Eye (tissue), 1 donor: ENCODE measurements at regions not wholly inside any gene's neighbourhood (a gene's known extent, or its start where the extent isn't known, plus 50 kb on each side); places are given as distances from the start of the nearest gene placed in this dataset.
A peak's percentile ranks its signal among the peaks of the same experiment; 100 is the strongest.

Source experiments
- DNase-seq: peaks from one replicate; pipeline ENCODE4 v3.0.0-alpha.2; 2015

DNA sequence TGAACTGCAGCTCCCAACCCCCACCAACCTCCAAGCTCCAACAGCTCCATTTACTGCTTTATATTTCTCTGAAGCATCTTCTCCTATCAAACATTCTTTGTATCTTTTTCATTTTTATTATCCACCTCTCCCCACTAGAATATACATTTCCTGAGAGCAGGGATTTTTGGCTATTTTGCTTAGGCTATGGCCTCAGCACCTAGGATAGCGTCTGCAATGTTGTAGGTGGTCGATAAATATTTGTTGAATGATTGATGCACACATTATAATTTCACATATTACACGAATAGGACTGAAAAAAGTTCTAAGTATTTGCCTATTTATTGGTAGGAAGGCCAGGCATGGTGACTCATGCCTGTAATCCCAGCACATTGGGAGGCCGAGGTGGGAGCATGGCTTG, 658.7 kb upstream of the DIPK2B start:
- DNase-seq: no peak

- no peak for DNase-seq
Observed at GRCh38 chrX:45852884-45853283, 652.2 kb upstream of the DIPK2B start.

DNA sequence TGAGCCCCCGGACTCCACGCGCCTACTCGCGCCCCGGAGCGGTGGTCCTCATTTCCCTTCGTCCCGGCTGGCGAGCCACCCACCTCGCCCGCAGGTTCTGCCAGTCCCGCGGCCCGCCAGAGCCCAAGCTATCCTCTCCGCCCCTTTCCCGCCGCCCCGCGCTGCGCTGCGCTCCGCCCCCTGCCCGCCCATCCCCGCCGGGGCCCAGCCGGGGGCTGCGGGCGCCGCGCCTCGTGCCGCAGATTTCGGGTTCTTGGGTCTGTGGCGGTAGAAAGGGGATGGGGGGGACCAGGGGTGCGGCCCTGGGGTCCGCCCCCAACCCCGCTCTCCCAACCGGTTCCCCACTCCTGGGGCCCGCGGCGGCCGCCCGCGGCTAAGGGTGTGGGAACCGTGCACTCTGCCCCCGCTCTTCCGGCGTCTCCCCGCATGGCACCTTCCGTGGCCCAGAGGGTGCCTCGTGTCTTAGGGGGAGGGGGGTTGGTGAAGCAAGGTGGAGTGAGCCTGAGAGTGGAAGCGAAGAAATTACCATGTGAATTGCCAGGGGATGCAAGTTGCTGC, 650.8 kb upstream of the DIPK2B start:
- peak; percentile 60 for DNase-seq

GRCh38 chrX:45850775-45851433, 650.2 kb upstream of the DIPK2B start:
- peak; percentile 68 for DNase-seq

DNA sequence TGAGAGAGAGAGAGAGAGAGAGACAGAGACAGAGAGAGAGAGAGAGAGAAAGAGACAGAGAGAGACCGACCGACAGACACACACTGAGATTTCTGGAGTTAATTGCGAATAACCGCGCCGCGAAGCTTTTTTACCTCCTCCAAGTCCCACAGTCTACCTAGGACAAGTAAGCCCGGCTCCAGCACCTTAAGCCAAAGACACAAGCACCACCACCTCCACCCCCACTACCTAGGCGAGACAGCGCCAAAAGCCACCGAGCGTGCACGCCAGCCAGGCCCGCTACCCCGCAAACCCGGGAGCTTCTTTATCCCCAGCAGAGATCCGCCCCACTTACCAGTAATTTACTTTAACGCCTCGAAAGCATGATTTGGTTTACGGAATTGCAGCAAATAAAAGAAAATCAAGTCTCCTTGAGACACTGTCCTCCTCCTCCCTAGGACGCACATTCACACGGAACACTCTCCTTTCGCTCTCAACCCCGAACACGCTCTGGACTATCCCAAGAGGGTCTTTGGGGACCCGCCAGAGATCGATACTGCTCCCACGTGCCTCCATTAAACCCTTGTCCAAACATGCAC, 649.6 kb upstream of the DIPK2B start:
- peak; percentile 39 for DNase-seq

DNA sequence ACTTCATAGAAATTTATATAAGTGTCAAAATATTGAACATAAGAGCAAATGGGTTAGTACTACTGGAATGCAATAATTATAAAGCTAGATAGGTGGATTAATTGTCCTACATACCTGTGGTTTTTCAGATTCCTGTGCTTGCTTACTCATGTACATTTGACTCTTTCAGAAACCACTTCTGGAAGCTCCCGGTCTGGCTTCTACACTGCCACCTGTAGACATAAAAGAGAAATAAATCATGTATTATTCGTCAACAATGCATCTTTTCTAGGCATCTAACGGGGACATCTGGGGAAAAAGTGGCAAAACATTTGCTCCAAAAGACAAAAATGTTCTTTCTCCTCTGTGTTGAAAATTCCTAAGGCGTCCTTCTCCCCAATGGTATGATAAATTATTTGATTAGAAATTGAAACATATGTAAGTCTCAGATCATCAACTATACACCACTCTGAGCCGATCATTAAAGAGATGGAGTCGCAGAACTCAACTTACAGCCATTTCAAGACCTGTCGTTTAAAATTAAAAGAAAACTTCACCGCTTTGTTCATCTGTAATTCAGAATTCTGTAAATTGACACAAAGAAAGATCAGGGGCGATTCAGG, 648.7 kb upstream of the DIPK2B start:
- peak; percentile 50 for DNase-seq

- no peak for DNase-seq
Observed at GRCh38 chrX:45847961-45848360, 647.3 kb upstream of the DIPK2B start.

DNA sequence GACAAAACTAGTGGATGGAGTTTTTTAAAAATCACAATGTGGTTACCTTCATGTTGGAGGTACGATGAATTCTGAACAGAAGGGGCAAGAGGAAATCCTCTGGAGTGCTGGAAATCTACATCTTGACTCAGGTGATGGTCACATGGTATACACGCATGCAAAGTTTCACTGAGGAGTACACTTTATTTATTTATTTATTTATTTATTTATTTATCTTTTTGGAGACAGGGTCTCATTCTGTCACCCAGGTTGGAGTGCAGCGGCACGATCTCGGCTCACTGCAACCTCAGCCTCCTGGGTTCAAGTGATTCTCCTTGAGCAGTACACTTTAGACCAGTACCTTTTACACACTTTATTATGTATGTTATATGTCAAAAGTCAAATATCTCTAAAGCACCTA, 645.7 kb upstream of the DIPK2B start:
- DNase-seq: no peak

DNA sequence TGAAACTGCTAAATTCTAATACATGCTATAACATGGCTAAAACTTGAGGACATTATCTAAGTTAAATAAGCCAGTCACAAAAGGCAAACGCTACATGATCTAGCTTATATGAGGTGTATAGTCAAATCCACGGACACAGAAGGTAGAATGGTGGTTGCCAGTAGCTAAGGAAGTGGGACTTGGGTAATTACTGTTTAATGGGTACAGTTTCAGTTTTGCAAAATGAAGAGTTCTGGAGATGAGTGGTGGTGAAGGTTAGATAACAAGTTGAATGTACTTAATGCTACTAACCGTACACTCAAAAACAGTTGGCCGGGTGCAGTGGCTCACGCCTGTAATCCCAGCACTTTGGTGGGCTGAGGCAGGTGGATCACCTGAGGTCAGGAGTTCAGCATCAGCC, 644.5 kb upstream of the DIPK2B start:
- DNase-seq: no peak

DNA sequence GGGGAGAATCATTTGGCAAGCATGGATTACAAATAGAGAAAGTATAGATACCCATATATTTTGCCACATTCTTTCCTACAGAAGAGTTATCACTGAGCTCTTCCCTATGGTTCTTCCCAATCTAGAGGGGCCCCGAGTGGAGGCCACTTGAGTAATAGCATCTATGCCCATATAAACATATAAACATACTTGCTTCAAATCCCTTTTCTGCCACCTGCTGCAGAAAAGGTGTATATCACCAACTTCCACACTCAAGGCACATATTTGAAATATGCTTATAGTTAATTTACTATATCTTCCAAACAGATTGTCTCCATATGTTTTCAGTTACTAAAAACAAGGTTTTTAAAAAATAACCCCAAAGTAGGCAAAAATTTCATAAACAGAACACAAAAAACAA, 642.8 kb upstream of the DIPK2B start:
- DNase-seq: no peak

GRCh38 chrX:45842926-45843315, 642.2 kb upstream of the DIPK2B start:
- no peak for DNase-seq

GRCh38 chrX:45842207-45842925, 641.7 kb upstream of the DIPK2B start:
- DNase-seq: no peak

DNA sequence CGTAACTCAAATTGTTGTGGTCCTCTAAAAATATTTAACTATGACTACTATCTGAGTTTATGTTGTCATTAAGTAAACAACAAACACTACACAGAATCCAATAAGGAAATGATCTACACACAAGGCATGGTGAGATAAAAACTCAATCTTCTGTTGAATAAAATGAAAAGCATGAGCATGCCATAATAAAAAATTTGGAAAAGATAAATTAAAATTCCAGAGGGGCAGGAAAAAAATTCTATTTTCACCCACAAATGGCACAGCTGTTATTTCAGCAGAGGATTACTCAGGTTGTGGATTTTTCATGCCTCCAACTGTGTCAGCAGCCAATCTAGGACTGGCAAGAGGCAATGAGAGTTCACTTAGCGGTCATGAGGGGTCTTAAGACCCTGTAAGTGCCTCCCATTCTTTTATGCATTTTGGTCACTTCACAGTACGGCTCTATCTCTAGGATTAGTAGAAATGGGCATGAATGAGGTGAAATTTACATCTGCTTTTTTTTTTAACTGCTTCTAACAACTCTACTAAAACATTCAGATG, 639.8 kb upstream of the DIPK2B start:
- peak; percentile 25 for DNase-seq

DNA sequence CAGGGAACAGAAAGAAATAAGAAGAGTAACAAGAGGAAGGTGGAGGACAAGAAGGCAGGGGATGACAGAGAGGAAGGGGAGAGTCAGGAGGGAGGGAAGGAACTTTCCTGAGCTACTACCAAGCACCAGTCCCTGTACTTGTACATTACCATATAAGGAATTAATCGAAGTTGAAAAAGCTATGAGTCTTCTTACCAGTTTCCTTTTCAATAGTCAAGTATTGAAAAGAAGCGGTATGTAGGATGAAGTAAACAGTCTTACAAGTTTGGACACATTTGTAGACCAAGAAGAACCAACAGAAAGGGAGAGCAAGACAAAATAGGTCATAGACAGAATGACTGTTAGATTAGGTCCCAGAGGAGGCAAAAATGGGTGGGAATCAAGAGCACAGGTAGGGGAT, 629.7 kb upstream of the DIPK2B start:
- DNase-seq: no peak

GRCh38 chrX:45824471-45824870, 623.8 kb upstream of the DIPK2B start:
- DNase-seq: no peak

GRCh38 chrX:45823536-45823935, 622.9 kb upstream of the DIPK2B start:
- DNase-seq: no peak

DNA sequence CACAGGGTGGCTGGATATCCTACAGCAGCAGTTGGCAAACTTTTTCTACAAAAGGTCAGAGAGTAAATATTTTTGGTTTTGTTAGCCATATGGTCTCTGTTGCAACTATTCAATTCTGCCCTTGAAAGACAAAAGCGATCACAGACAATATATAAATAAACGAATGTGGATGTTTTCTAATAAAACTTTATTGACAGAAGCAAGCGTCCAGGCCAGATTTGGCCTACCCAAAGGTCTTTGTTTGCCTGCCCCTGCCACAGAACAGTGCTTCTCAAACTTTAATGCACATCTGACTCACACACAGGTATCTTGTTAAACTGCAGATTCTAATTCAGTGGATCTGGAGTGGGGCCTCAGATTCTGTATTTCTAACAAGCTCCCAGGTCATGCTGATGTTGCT, 621.4 kb upstream of the DIPK2B start:
- no peak for DNase-seq

- no peak for DNase-seq
Observed at GRCh38 chrX:45818913-45819312, 618.2 kb upstream of the DIPK2B start.

DNA sequence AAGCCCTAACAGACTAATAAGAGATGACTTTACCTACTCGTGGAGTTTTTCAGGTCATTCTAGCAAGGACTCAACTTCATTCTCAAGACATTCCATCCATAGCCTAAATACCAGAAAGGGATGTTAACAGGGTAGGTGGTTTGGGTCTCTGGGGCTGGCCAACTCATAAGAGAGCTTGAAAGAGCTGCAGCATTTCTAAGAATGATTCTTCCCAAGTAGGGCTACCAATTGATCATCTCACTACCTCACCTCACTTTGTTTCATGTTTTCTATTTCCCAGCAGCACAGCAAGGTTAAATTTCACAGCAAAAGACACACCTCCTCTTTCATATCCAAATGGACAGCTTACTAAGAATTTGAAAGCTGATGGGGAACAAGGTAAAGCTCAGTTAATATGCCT, 614.8 kb upstream of the DIPK2B start:
- DNase-seq: no peak

DNA sequence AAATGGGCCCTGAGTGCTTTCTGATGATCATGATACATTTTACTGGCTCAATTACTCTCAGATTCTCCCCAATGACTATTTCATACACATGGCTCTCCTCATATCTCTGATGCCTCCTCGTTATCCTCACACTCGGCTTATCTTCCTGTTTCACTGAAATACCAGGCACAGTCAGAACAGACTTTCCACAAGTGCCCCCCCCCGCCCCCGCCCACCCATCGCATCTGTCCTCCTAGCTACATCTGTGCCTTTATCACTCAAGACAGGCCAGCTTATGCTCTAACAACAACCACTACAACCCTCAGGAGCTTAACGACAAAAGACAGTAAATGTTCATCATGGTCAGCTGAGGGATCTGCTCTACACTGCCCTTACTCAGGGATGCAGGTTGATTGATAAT, 610.6 kb upstream of the DIPK2B start:
- DNase-seq: no peak

- DNase-seq: peak; percentile 67
Observed at GRCh38 chrX:45807572-45808425, 607.1 kb upstream of the DIPK2B start.

- peak; percentile 48 for DNase-seq
Observed at GRCh38 chrX:45806410-45807121, 605.9 kb upstream of the DIPK2B start.
